Transverse colon (tissue), 4 donors: ENCODE measurements at regions not wholly inside any gene's neighbourhood (a gene's known extent, or its start where the extent isn't known, plus 50 kb on each side); places are given as distances from the start of the nearest gene placed in this dataset.

ENCODE experiments used
- DNase-seq: peaks from one replicate; pipeline ENCODE4 v3.0.0-alpha.2; 2019
- H3K27ac ChIP-seq, 4 donors: fragments of 200-600 bp; sonication (generic); 2 replicates each; pipeline ENCODE4 v1.5.1; 2016 to 2018; ENCODE audit warnings: inconsistent platforms in 4 of 4
- H3K27me3 ChIP-seq: fragments of 200-600 bp; sonication (generic); 2 replicates; pipeline ENCODE4 v1.5.1; 2017; ENCODE audit warnings: inconsistent platforms
- H3K36me3 ChIP-seq, 4 donors: fragments of 200-600 bp; sonication (generic); 2 replicates each; pipeline ENCODE4 v1.5.1; 2017 to 2019; ENCODE audit warnings: inconsistent platforms in 4 of 4
- H3K4me1 ChIP-seq, 4 donors: fragments of 200-600 bp; sonication (generic); 2 replicates each; pipeline ENCODE4 v1.5.1; 2017 to 2020; ENCODE audit warnings: inconsistent platforms in 4 of 4
- H3K4me3 ChIP-seq, 4 donors: fragments of 200-600 bp; sonication (generic); 1 replicate in 1 of 4; 2 replicates in 3 of 4; pipeline versions ENCODE4 v1.5.1 to v1.6.1; 2017 to 2019; ENCODE audit warnings: inconsistent platforms in 4 of 4
- H3K9me3 ChIP-seq, 2 donors: fragments of 200-600 bp; sonication (generic); 2 replicates each; pipeline ENCODE4 v1.5.1; 2017 to 2019; ENCODE audit warnings: inconsistent platforms in 2 of 2
- CTCF ChIP-seq, 5 experiments: fragments of 200-600 bp in 3 of 5; fragments of 450-650 bp in 2 of 5; sonication (generic) in 3 of 5; IDR thresholded peaks; 1 replicate in 2 of 5; 2 replicates in 3 of 5; pipeline ENCODE4 v1.5.1; 2016 to 2017; ENCODE audit warnings: antibody characterized with exemption in 5 of 5, inconsistent platforms in 3 of 5, mild to moderate bottlenecking in 2 of 5, moderate library complexity in 1 of 5
- EP300 ChIP-seq: sonication (generic); formaldehyde crosslinking; IDR thresholded peaks from one replicate; pipeline ENCODE4 v1.6.1; 2017; ENCODE audit warnings: antibody characterized with exemption, low read depth
- POLR2A ChIP-seq: fragments of 450-650 bp; IDR thresholded peaks from one replicate; pipeline ENCODE4 v1.6.1; 2016; ENCODE audit warnings: antibody characterized with exemption, mild to moderate bottlenecking, moderate library complexity
- POLR2AphosphoS5 ChIP-seq, 3 donors: sonication (generic); formaldehyde crosslinking; IDR thresholded peaks; one replicate each; pipeline ENCODE4 v1.6.1; 2016; ENCODE audit warnings: antibody characterized with exemption in 3 of 3
- WGBS, 2 donors: methylation state at CpG; one replicate each; pipeline ENCODE4 v1.1.5; 2018; ENCODE audit warnings: low coverage in 1 of 2; 5-methylcytosine and 5-hydroxymethylcytosine counted together
- in situ Hi-C, 4 donors: fragments of 200-750 bp; cut with MboI; loops; one replicate each; pipeline versions ENCODE4 v1.15.0 to v1.15.1; 2017; ENCODE audit warnings: low sequenced_read_pairs in 3 of 4, low pct_ligation_motif_present in 1 of 4, low pct_unique_long_range_greater_than_20kb in 1 of 4
- intact Hi-C: fragments of 100-400 bp; cut with DNase I; formaldehyde crosslinking; loops from one replicate; pipeline ENCODE4 v1.15.1; 2023; ENCODE audit warnings: low total_unique reads

- in situ Hi-C loops, result loop anchor here in 3 of 4 donors (10.0 to 25.0 kb wide), 2 partner anchors 337 to 340 kb away; partner anchors contain the start of gene LHFPL6 (in 1 of the 3)
- no peak for DNase-seq
Observed at GRCh38 chr13:39274739-39275325, 236.6 kb downstream of the NHLRC3 start.

DNA sequence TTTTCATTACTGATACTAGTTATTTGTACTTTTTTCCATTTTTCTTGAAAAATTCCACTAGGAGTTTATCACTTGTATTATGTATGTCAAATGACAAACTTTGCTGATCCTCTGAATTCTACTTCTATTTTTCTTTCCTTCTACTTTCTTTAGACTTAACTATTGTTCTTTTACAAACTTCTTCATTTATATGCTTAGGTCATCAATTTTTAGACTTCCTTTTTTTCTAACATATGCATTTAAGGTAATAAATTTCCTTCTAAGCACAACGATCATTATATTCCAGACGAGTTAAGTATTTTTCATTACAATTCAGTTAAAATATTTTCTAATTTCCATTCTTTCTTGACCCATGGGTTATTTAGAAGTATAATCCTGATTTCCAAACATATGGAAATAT, 240.8 kb downstream of the NHLRC3 start:
- no peak for DNase-seq
- 64 to 87% methylated on average over 2 of the region's 2 CpGs for WGBS, 2 donors
- no peak overlapping the region for H3K27ac ChIP-seq
- H3K36me3 ChIP-seq, result no peaks in the 10 kb centered on the region
- intact Hi-C loops, result no loop called here
- H3K27me3 ChIP-seq, result no peaks in the 10 kb centered on the region
- no peak for TF ChIP-seq POLR2AphosphoS5 (IDR thresholded peaks at IDR 0.05)
- TF ChIP-seq EP300, result no peak
- no peak for TF ChIP-seq POLR2A
- TF ChIP-seq CTCF (IDR thresholded peaks at IDR 0.05), result no peak
- in situ Hi-C loops, result loop anchor here in 2 of 4 donors (10.0 kb wide), 1 partner anchor 336 kb away; no protein-coding TSS in a partner anchor
- H3K9me3 ChIP-seq, result no peaks in the 10 kb centered on the region
- peaks cover 0 to 25% (median 2%) of the 10 kb centered on the region in 4 donors for H3K4me1 ChIP-seq
- H3K4me3 ChIP-seq, result no peak overlapping the region

More at GRCh38 chr13:39274739-39275325, 236.6 kb downstream of the NHLRC3 start:
- peaks cover 0 to 7% (median 2%) of the 10 kb centered on the region in 4 donors for H3K4me1 ChIP-seq
- no peaks in the 10 kb centered on the region for H3K9me3 ChIP-seq
- H3K4me3 ChIP-seq, result no peak overlapping the region
- H3K36me3 ChIP-seq, result no peaks in the 10 kb centered on the region
- WGBS, 2 donors, result 77% methylated on average over 3 of the region's 3 CpGs; no CpG with 5 or more reads in 1 of the 2 donors
- intact Hi-C loops, result no loop called here
- no peak overlapping the region for H3K27ac ChIP-seq
- no peaks in the 10 kb centered on the region for H3K27me3 ChIP-seq
- TF ChIP-seq EP300, result no peak
- no peak for TF ChIP-seq POLR2AphosphoS5 (IDR thresholded peaks at IDR 0.05)
- no peak for TF ChIP-seq CTCF (IDR thresholded peaks at IDR 0.05)
- no peak for TF ChIP-seq POLR2A

- DNase-seq, result no peak
- intact Hi-C loops, result no loop called here
Observed at GRCh38 chr13:39281539-39282150, 243.4 kb downstream of the NHLRC3 start.

More at GRCh38 chr13:39281539-39282150, 243.4 kb downstream of the NHLRC3 start:
- no peak for TF ChIP-seq POLR2A
- no peak for TF ChIP-seq POLR2AphosphoS5 (IDR thresholded peaks at IDR 0.05)
- TF ChIP-seq CTCF (IDR thresholded peaks at IDR 0.05), result no peak
- TF ChIP-seq EP300, result no peak
- H3K27me3 ChIP-seq, result no peaks in the 10 kb centered on the region
- peaks cover 0 to under 1% of the 10 kb centered on the region in 2 donors for H3K9me3 ChIP-seq
- WGBS, 2 donors, result 50 to 67% methylated on average over 1 of the region's 1 CpG
- no peak overlapping the region for H3K27ac ChIP-seq
- H3K4me3 ChIP-seq, result no peak overlapping the region
- peaks cover 0 to 20% (median 0%) of the 10 kb centered on the region in 4 donors for H3K4me1 ChIP-seq
- in situ Hi-C loops, result no loop called here
- no peaks in the 10 kb centered on the region for H3K36me3 ChIP-seq
